GM19025 (cell line): ENCODE measurements at regions not wholly inside any gene's neighbourhood (a gene's known extent, or its start where the extent isn't known, plus 50 kb on each side); places are given as distances from the start of the nearest gene placed in this dataset.
"Not testable (repeated sequence)": the region's sequence is repeated elsewhere in the genome, so short reads cannot be mapped to it uniquely, and the experiment has no call there.

Experiments
- ATAC-seq: cut with Tn5 transposase; IDR thresholded peaks from one replicate; pipeline ENCODE4 v1.9.1; 2021; ENCODE audit warnings: mild to moderate bottlenecking, low read depth, moderate library complexity; ENCODE audit not compliant: unreplicated experiment

GRCh38 chr1:200290010-200290685, 119.7 kb downstream of the ZNF281 start:
- ATAC-seq, result no peak

- ATAC-seq, result no peak
Observed at GRCh38 chr1:200288226-200288625, 121.6 kb downstream of the ZNF281 start.

- not testable (repeated sequence) for ATAC-seq
Observed at GRCh38 chr1:200284236-200284635, 125.6 kb downstream of the ZNF281 start.

GRCh38 chr1:200282497-200283122, 127.2 kb downstream of the ZNF281 start:
- ATAC-seq, result no peak

- no peak for ATAC-seq
Observed at GRCh38 chr1:200281201-200281835, 128.5 kb downstream of the ZNF281 start.

- ATAC-seq, result no peak
Observed at GRCh38 chr1:200279810-200280411, 129.9 kb downstream of the ZNF281 start.

GRCh38 chr1:200275816-200276453, 133.9 kb downstream of the ZNF281 start:
- no peak for ATAC-seq

GRCh38 chr1:200275415-200275814, 134.4 kb downstream of the ZNF281 start:
- ATAC-seq, result no peak

- ATAC-seq, result no peak
Observed at GRCh38 chr1:200274116-200274515, 135.7 kb downstream of the ZNF281 start.

GRCh38 chr1:200272481-200273068, 137.3 kb downstream of the ZNF281 start:
- ATAC-seq, result no peak

GRCh38 chr1:200269256-200269655, 140.6 kb downstream of the ZNF281 start:
- no peak for ATAC-seq

- no peak for ATAC-seq
Observed at GRCh38 chr1:200267937-200268336, 141.9 kb downstream of the ZNF281 start.

- ATAC-seq, result no peak
Observed at GRCh38 chr1:200267458-200267857, 142.4 kb downstream of the ZNF281 start.

GRCh38 chr1:200266871-200267270, 143.0 kb downstream of the ZNF281 start:
- ATAC-seq, result no peak

GRCh38 chr1:200265881-200266280, 144.0 kb downstream of the ZNF281 start:
- no peak for ATAC-seq

GRCh38 chr1:200265104-200265503, 144.7 kb downstream of the ZNF281 start:
- ATAC-seq, result no peak

- ATAC-seq, result no peak
Observed at GRCh38 chr1:200263203-200263602, 146.6 kb downstream of the ZNF281 start.

- no peak for ATAC-seq
Observed at GRCh38 chr1:200262326-200262965, 147.4 kb downstream of the ZNF281 start.

- ATAC-seq, result no peak
Observed at GRCh38 chr1:200260597-200261335, 149.1 kb downstream of the ZNF281 start.
